CD4-positive, alpha-beta T cell (primary cell): ENCODE measurements at regions not wholly inside any gene's neighbourhood (a gene's known extent, or its start where the extent isn't known, plus 50 kb on each side); places are given as distances from the start of the nearest gene placed in this dataset.

Experiments used
- ATAC-seq: fragments of 200-7000 bp; cut with Tn5 transposase; one replicate; pipeline ENCODE4 v1.10.0; 2022; ENCODE audit warnings: mild to moderate bottlenecking; ENCODE audit not compliant: poor library complexity
- CTCF ChIA-PET: fragments of 350-600 bp; sonication (Branson Sonifier 250); formaldehyde crosslinking; loops from one replicate; lab custom pipeline; 2021; ENCODE audit warnings: antibody characterized with exemption, inconsistent platforms; lab: Charles Lee
- POLR2A ChIA-PET: fragments of 350-600 bp; sonication (Branson Sonifier 250); formaldehyde crosslinking; loops from one replicate; lab custom pipeline; 2021; ENCODE audit warnings: antibody characterized with exemption, inconsistent platforms; lab: Charles Lee
- DNase-seq, 14 experiments: peaks; one replicate each; pipeline ENCODE4 v3.0.0-alpha.2; 2013 to 2020; ENCODE audit warnings: mixed read lengths in 2 of 14
- H3K27ac ChIP-seq, 2 donors: one replicate each; pipeline versions ENCODE4 v1.5.1 to v1.7.0; 2013; ENCODE audit warnings: low read length in 2 of 2, low read depth in 1 of 2, mild to moderate bottlenecking in 1 of 2
- H3K27me3 ChIP-seq, 2 experiments: 1 replicate in 1 of 2; 2 replicates in 1 of 2; pipeline versions ENCODE4 v1.6.1 to v1.7.0; 2013; ENCODE audit warnings: low read length in 2 of 2, control low read depth in 1 of 2, mild to moderate bottlenecking in 1 of 2, moderate library complexity in 1 of 2; ENCODE audit not compliant: insufficient read depth in 2 of 2, control insufficient read depth in 1 of 2
- H3K36me3 ChIP-seq: one replicate; pipeline ENCODE4 v1.6.1; 2013; ENCODE audit warnings: low read length, control low read depth; ENCODE audit not compliant: insufficient read depth
- H3K4me1 ChIP-seq: one replicate; pipeline ENCODE4 v1.6.1; 2013; ENCODE audit warnings: low read length, control low read depth; ENCODE audit not compliant: insufficient read depth
- H3K4me3 ChIP-seq: one replicate; pipeline ENCODE4 v1.5.1; 2013; ENCODE audit warnings: mild to moderate bottlenecking, low read length, moderate library complexity
- H3K9me3 ChIP-seq, 2 experiments: 1 replicate in 1 of 2; 2 replicates in 1 of 2; pipeline versions ENCODE4 v1.6.1 to v1.7.0; 2013; ENCODE audit warnings: low read length in 2 of 2, mild to moderate bottlenecking in 2 of 2, control low read depth in 1 of 2, moderate library complexity in 1 of 2; ENCODE audit not compliant: control insufficient read depth in 1 of 2, insufficient read depth in 1 of 2
- H3K27ac Mint-ChIP-seq: one replicate; pipeline ENCODE4 v1.8.0; 2020; ENCODE audit warnings: mixed read lengths
- H3K27me3 Mint-ChIP-seq: one replicate; pipeline ENCODE4 v1.8.0; 2021; ENCODE audit warnings: mixed read lengths
- H3K36me3 Mint-ChIP-seq: one replicate; pipeline ENCODE4 v1.8.0; 2021; ENCODE audit warnings: low read depth, mixed read lengths
- H3K4me1 Mint-ChIP-seq: one replicate; pipeline ENCODE4 v1.8.0; 2021; ENCODE audit warnings: low read depth, mixed read lengths
- H3K4me3 Mint-ChIP-seq: one replicate; pipeline ENCODE4 v1.8.0; 2020; ENCODE audit warnings: mild to moderate bottlenecking, mixed read lengths
- H3K9me3 Mint-ChIP-seq: one replicate; pipeline ENCODE4 v1.8.0; 2020; ENCODE audit warnings: mixed read lengths
- intact Hi-C, 2 experiments: fragments of 100-400 bp; cut with DNase I in 1 of 2; cut with micrococcal nuclease in 1 of 2; formaldehyde crosslinking; loops; one replicate each; pipeline versions ENCODE4 v1.15.1 to v1.9.0; 2023 to 2025; cut with DNase I, micrococcal nuclease
- TF ChIP-seq, protein P1 (sequence below): fragments of 200-600 bp; IDR thresholded peaks from one replicate; pipeline ENCODE4 v1.8.0; 2022; ENCODE audit warnings: antibody characterized with exemption, mild to moderate bottlenecking

DNA sequence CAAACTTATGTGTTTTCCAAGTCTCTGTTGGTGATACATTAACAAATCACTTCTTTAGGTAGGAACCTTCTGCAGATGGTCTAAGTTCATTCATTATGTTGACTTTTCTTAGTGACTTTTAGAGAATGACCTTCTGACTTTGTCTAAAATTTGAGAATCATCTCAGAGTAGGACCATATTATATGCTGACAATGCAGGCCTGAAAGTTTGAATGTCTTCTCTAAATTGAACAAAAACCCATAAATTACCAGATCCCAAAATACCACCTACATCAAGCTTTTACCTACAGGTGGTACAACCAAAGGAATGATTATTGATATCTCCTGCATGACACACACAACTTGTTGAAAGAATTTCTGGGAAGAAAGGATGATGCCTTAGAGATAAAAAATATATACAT lies 191.5 kb downstream of the SOD2 start:
- POLR2A ChIA-PET, result no interaction called here
- Mint-ChIP-seq H3K9me3 (no peaks in the 10 kb centered on the region), H3K27ac (no peak overlapping the region), H3K36me3 (no peaks in the 10 kb centered on the region), H3K27me3 (peaks cover 8% of the 10 kb centered on the region), H3K4me3 (no peak overlapping the region), H3K4me1 (no peaks in the 10 kb centered on the region)
- Histone ChIP-seq H3K27me3 (no peaks in the 10 kb centered on the region), H3K4me3 (no peak overlapping the region), H3K4me1 (no peaks in the 10 kb centered on the region), H3K36me3 (no peaks in the 10 kb centered on the region), H3K27ac (no peak overlapping the region), H3K9me3 (peaks cover 4 to 9% of the 10 kb centered on the region in 2 experiments)
- CTCF ChIA-PET, result no interaction called here
- intact Hi-C loops, result no loop called here
- no peak for ATAC-seq
- TF ChIP-seq, protein P1, sequence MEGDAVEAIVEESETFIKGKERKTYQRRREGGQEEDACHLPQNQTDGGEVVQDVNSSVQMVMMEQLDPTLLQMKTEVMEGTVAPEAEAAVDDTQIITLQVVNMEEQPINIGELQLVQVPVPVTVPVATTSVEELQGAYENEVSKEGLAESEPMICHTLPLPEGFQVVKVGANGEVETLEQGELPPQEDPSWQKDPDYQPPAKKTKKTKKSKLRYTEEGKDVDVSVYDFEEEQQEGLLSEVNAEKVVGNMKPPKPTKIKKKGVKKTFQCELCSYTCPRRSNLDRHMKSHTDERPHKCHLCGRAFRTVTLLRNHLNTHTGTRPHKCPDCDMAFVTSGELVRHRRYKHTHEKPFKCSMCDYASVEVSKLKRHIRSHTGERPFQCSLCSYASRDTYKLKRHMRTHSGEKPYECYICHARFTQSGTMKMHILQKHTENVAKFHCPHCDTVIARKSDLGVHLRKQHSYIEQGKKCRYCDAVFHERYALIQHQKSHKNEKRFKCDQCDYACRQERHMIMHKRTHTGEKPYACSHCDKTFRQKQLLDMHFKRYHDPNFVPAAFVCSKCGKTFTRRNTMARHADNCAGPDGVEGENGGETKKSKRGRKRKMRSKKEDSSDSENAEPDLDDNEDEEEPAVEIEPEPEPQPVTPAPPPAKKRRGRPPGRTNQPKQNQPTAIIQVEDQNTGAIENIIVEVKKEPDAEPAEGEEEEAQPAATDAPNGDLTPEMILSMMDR, result no peak
- DNase-seq, result no peak

DNA sequence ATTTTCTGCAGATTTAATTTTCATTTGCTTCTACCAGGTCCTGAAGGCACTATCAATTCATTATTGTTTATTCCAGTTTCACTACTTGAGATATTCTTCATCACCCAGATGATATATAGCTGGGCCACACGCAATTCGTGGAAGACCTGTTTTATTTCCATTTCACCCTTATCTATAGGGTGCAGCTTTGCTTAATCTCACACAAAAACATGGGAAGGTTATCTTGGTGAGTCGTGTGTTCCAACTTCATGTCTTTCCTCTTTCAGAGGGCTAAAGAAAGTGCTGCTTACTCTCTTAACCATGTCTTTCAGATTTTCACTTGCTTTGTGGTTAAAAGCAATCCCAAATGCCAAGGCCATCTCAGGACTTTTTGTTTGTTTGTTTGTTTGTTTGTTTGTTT lies 194.0 kb downstream of the SOD2 start:
- Mint-ChIP-seq H3K9me3 (no peaks in the 10 kb centered on the region), H3K27me3 (peaks cover 22% of the 10 kb centered on the region), H3K4me3 (no peak overlapping the region), H3K36me3 (no peaks in the 10 kb centered on the region), H3K27ac (no peak overlapping the region), H3K4me1 (no peaks in the 10 kb centered on the region)
- H3K4me1 ChIP-seq, result no peaks in the 10 kb centered on the region
- TF ChIP-seq, protein P1, result no peak
- DNase-seq (no peak), ATAC-seq (no peak)
- H3K27me3 ChIP-seq, result peaks cover 0 to 5% of the 10 kb centered on the region in 2 experiments
- H3K9me3 ChIP-seq, result peaks cover 0 to 4% of the 10 kb centered on the region in 2 experiments
- intact Hi-C loops, result no loop called here
- H3K4me3 ChIP-seq, result no peak overlapping the region
- no peak overlapping the region for H3K27ac ChIP-seq
- ChIA-PET CTCF (no interaction called here), POLR2A (no interaction called here)
- no peaks in the 10 kb centered on the region for H3K36me3 ChIP-seq

DNA sequence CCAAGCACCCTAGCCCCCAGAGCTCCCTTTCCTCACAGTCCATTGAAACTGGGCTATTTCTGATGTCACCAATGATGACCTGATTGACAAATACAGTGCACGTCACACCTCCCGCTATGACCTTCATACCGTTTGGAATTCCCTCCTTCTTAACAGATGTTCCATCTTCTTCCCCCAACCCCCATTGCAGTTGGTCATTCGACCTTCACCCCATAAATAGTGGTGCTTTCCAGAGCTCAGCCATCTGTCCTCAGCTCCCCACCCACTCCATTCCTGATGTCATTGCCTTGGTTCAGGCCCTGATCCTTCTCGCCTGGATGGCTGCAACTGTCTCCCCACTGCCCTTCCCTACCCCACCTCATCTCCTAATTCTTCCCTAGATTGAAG lies 198.5 kb downstream of the SOD2 start:
- Histone ChIP-seq H3K27ac (no peak overlapping the region), H3K4me3 (no peak overlapping the region), H3K9me3 (peaks cover 0 to 4% of the 10 kb centered on the region in 2 experiments), H3K36me3 (no peaks in the 10 kb centered on the region), H3K4me1 (no peaks in the 10 kb centered on the region), H3K27me3 (peaks cover 0 to 9% of the 10 kb centered on the region in 2 experiments)
- H3K36me3 Mint-ChIP-seq, result no peaks in the 10 kb centered on the region
- H3K27ac Mint-ChIP-seq, result no peak overlapping the region
- TF ChIP-seq, protein P1, result no peak
- ChIA-PET CTCF (no interaction called here), POLR2A (no interaction called here)
- no peaks in the 10 kb centered on the region for H3K9me3 Mint-ChIP-seq
- H3K4me1 Mint-ChIP-seq, result no peaks in the 10 kb centered on the region
- DNase-seq (no peak), ATAC-seq (no peak)
- peaks cover 16% of the 10 kb centered on the region for H3K27me3 Mint-ChIP-seq
- intact Hi-C loops, result no loop called here
- no peak overlapping the region for H3K4me3 Mint-ChIP-seq
